ENCODE measurements at regions not wholly inside any gene's neighbourhood (a gene's known extent, or its start where the extent isn't known, plus 50 kb on each side); places are given as distances from the start of the nearest gene placed in this dataset.

- no peak for DNase-seq
Measured at GRCh38 chr10:128539510-128540127, 413.4 kb upstream of the MKI67 start.

GRCh38 chr10:128540128-128540762, 414.0 kb upstream of the MKI67 start:
- DNase-seq = no peak

- no peak for DNase-seq
Measured at GRCh38 chr10:128540781-128541761, 414.8 kb upstream of the MKI67 start.

GRCh38 chr10:128541926-128542475, 415.8 kb upstream of the MKI67 start:
- no peak for DNase-seq

DNA sequence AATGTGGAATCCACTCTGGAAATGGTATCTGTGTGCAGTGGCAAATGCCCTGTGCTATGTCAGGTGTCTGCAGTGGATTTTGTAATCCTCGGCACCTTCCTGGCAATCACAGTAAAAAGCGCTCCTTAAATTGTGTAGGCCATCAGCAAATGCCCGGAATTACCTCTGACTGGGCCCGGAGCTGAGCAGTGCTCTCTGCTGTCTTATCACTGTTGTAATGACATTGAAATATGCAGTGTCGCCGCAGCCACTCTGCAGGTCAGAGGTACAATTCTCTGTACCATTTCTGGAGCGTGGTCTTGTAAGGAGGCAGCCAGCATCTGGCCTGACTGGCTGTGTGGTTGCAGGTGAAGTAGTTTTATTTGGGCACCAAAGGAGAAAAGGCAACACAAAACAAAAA, 416.4 kb upstream of the MKI67 start:
- DNase-seq = no peak

- no peak for DNase-seq
Measured at GRCh38 chr10:128543151-128543550, 416.9 kb upstream of the MKI67 start.

DNA sequence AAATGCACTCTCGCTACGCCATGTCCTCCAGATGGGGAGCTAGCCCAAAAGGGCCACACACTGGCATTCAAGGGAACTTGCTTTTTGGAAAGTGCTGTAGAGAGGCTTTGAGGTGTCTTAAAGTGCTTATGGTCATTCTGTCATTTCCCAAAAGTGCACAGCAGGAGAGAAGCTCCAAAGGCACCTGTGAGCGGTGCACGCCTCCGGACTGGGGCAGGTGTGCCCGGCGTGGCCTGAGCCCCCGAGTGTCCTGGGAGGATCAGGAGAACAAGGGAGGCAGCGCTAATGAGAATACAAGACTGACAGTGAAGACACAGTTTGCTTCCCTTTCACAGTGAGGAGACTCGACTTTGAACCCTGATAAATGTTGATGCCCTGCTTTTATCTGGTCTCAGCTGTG, 419.0 kb upstream of the MKI67 start:
- no peak for DNase-seq

DNA sequence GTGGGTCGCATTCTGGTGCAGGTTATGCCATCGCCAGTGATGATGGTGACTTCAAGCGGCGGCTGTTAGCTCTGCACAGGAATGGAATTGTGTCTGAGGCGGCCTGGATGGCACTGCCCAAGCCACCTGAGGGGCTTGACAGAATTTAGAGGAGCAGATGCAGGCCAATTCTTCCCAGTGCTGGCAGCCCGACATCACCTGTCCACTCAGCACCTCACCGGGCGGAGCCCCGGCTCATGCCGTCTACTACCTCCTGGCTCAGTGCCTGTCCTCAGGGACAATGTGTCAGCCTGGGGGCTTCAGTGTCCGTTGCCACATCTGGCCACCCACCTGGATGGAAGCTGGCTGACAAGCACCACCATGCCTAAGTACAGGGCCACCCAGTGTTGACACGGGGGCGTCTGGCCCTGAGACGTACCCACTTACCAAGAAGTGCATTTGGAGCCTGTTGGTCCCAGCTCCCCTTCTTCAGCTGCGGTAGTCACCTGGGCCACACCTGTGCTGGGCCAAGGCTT, 420.5 kb upstream of the MKI67 start:
- DNase-seq = no peak

DNA sequence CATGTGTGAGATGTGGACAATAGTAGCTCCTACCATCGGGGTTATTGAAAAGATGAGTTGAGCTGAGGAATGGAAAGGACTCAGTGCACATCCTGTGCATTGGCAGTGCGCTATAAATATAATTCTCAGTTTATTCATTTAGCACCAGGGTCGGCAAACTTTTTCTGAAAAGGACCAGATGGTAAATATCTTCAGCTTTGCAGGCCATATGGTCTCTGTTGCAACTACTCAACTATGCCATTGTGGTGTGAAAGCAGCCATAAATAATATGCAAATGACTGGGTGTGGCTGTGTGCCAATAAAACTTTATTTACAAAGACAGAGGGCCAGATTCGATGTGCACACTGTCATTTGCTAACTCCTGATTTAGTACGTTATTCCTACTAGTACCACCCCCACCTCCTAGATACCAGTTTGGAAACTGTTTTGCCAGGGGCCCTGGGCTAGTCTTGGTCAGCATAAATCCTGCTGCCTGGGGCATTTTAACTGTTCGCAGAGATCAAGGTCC, 422.9 kb upstream of the MKI67 start:
- DNase-seq = no peak

GRCh38 chr10:128550045-128550444, 423.8 kb upstream of the MKI67 start:
- DNase-seq = no peak

DNA sequence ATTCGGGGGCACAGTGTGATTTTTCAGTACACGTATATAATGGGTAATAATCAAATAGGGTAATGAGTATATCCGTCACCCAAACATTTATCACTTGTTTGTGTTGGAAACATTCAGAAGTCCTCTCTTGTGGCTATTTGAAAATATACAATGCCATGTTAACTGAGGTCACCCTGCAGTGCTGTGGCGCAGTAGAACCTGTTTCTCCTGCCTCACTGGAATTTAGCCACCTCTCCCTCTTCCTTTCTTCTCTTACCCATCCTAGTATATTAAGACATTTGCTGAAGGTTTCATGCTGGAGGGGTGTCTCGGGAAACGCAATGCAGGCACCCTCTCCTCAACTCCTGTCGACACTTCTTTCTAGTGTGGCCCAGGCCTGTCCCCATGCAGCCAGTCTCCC, 425.3 kb upstream of the MKI67 start:
- DNase-seq = no peak

DNA sequence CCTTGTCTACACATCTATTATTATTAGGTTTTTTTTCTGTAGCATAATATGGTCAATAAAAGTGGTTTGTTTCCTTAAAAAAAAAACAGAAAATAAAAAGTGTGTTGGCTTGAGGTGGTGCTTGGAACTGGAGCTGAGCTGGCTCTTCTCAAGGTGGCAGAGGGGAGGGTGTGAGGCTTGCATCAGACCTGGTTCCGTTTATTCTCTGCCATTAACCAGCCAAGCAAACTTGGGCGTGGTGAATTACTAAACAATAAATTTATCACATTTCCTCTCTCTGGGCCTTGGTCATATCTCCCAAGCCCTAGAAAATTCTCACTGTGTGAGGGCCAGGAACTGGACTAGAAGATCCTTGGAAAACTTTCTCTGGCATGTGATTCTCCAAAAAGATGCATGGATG, 427.5 kb upstream of the MKI67 start:
- DNase-seq = no peak

GRCh38 chr10:128556182-128557110, 430.2 kb upstream of the MKI67 start:
- DNase-seq = no peak

DNA sequence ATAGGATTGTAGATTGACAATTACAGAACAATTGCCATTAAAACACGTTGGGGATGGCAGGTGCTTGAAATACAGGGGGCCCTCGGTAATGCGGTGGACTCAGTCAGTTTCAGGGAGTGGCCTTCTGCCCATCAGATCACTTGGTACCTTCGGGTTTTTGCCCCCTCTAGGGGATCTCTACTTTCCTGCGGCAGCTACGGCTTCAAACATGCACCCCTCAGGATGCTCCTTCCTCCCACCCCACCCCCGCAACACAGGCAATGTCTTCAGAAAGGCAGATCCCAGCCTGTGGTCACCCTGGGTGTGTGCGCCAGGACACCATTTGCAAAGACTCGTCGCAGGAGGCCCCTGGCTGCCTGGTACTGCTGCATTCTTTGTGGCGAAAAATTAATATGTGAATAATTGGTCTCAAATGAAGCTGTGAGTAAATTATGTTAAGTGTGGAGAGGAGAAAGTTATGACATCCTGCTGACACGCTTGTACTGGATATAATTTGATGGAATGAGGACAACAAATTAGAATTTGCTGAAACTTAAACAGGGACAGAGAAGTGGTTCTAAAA, 431.0 kb upstream of the MKI67 start:
- DNase-seq = no peak

- no peak for DNase-seq
Measured at GRCh38 chr10:128560406-128560805, 434.2 kb upstream of the MKI67 start.

DNA sequence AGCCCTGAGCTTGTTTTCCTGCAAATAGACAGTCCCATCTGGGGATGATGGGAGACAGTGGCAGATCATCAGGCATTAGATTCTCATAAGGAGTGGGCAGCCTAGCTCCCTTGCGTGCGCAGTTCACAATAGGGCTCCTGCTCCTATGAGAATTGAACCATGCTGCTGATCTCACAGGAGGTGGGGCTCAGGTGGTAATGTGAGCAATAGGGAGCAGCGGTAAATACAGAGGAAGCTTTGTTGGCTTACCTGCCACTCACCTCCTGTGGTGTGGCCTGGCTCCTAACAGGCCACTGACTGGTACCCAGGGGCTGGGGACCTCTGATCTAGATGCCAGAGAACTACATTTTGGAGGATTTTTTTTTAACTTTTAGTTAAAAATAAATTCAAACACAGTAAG, 434.8 kb upstream of the MKI67 start:
- DNase-seq = no peak

DNA sequence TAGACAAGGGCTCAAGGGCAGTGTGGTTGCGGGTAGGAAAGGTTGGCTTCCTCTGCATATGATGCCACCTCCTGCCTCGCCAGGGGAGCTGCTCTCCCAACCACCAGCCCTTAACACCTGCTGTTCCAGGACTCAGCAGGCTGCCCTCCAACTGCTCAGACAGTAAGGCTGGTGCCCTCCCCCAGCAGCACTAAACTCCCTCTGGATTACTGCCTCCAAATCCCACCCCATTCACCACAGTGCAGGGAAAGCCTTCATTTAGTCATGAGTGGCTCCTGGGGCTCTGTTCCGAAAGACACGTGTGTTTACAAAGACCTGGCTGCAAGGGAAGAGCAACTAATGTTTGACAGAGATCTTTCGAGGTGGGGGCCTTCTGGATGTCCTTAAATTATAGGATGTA, 437.2 kb upstream of the MKI67 start:
- DNase-seq = no peak

DNA sequence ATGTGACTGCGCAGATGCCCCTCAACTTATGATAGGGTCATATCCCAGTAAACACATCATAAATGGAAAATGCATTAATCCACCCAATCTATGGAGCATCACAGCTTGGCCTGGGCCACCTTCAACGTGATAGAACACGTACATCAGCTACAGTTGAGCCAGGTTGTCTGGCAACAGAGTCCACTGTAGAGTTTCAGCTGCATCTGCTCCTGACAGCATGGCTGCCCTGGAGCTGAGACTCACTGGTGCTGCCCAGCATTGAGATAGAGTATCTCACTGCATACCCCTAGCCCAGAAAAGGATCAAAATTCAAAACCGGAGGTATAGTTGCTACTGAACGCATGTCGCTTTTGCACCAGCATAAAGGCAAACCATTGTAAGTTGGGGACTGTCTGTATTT, 437.7 kb upstream of the MKI67 start:
- DNase-seq = no peak

DNA sequence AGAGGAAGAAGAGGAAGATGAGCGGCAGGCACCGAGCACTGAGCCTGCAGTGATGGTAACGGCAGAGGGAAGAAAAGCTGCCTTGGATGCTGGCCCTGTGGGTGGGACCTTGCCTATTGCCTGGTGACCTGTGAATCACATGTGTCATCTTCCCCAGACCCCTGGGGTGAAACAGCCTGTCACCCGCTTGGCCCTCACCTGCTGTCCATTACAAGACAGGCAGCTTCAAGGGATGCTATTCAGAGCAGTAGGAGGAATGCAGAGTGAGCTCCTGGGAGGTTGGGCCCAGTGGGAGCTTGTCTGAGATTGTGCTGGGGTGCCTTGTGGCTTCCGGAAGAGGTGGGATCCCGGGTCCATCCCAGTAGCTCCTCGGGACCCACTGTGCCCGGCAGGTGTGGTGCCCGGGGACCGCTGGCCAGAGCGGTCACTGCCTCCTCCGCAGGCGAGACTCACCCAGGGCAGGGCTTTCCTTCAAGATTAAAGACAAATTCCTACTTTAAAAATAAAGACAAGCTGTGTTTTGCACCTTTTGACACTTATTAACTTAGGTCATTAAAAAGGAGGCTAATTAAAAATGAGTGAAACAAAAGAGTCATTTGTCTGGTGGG, 440.2 kb upstream of the MKI67 start:
- DNase-seq = no peak

GRCh38 chr10:128567551-128567950, 441.3 kb upstream of the MKI67 start:
- DNase-seq = no peak

DNA sequence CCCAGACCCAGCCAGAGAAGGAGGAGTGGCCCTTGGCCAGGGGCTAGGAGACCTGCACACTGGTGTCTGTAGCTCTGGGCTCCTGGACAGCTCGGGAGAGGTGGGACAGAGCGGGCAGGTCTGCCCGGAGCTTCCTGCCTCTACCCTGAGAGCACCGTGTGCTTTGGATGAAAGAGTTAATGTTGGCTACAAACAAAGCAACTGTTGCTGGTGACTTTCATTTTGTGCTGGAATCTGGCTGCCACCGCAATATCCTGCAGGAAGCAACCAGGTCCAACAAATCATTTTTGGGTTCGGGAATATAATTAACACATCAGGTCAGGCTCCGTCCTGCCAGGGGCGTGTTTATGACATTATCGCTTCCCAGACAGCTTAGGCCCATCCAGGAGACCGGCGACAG, 441.8 kb upstream of the MKI67 start:
- no peak for DNase-seq
